ENCODE measurements at regions not wholly inside any gene's neighbourhood (a gene's known extent, or its start where the extent isn't known, plus 50 kb on each side); places are given as distances from the start of the nearest gene placed in this dataset.

DNA sequence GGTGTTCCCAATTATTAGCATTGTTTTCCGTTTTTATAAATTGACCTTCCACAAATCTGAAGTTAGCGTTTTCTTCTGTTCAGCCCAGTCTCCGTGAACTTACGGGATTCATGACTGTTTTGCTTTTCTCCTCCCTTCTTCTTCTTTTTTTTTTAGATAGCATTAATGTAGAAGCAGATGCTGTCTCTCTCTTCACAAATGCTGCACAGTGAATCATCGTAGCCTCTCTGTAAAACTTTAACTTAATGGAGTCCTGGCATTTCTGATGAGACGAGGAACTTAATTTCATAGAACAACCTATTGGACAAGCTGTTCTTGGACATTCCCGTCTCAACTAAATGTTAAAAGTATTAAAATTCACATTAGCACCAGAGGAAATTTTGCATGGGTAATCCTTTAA lies 138.0 kb upstream of the EEF1E1 start:
- TF ChIP-seq, protein P1, sequence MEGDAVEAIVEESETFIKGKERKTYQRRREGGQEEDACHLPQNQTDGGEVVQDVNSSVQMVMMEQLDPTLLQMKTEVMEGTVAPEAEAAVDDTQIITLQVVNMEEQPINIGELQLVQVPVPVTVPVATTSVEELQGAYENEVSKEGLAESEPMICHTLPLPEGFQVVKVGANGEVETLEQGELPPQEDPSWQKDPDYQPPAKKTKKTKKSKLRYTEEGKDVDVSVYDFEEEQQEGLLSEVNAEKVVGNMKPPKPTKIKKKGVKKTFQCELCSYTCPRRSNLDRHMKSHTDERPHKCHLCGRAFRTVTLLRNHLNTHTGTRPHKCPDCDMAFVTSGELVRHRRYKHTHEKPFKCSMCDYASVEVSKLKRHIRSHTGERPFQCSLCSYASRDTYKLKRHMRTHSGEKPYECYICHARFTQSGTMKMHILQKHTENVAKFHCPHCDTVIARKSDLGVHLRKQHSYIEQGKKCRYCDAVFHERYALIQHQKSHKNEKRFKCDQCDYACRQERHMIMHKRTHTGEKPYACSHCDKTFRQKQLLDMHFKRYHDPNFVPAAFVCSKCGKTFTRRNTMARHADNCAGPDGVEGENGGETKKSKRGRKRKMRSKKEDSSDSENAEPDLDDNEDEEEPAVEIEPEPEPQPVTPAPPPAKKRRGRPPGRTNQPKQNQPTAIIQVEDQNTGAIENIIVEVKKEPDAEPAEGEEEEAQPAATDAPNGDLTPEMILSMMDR (IDR thresholded peaks at IDR 0.05; ENCODE audit: low read depth, low read length, poor library complexity, severe bottlenecking): no peak
- no peak for TF ChIP-seq EZH2phosphoT487 (IDR thresholded peaks at IDR 0.05; ENCODE audit: borderline replicate concordance, low read length)

Data from DOHH2 (cell line).